Muscle layer of duodenum (tissue), 2 donors: ENCODE measurements at regions not wholly inside any gene's neighbourhood (a gene's known extent, or its start where the extent isn't known, plus 50 kb on each side); places are given as distances from the start of the nearest gene placed in this dataset.

Experiments
- H3K27ac ChIP-seq: one replicate; pipeline ENCODE4 v1.7.0; 2013; ENCODE audit warnings: mild to moderate bottlenecking, low read length
- H3K27me3 ChIP-seq: one replicate; pipeline ENCODE4 v1.7.0; 2013; ENCODE audit warnings: low read depth, mild to moderate bottlenecking, control low read depth, low read length
- H3K36me3 ChIP-seq, 2 donors: one replicate each; pipeline ENCODE4 v1.7.0; 2013; ENCODE audit warnings: low read length in 2 of 2, control low read depth in 1 of 2, mild to moderate bottlenecking in 1 of 2; ENCODE audit not compliant: insufficient read depth in 2 of 2, control insufficient read depth in 1 of 2
- H3K4me1 ChIP-seq, 2 donors: one replicate each; pipeline ENCODE4 v1.7.0; 2013; ENCODE audit warnings: low read length in 2 of 2, mild to moderate bottlenecking in 2 of 2, control low read depth in 1 of 2, moderate library complexity in 1 of 2; ENCODE audit not compliant: insufficient read depth in 2 of 2, control insufficient read depth in 1 of 2
- H3K4me3 ChIP-seq, 2 donors: one replicate each; pipeline ENCODE4 v1.7.0; 2013; ENCODE audit warnings: low read length in 2 of 2, low read depth in 1 of 2, mild to moderate bottlenecking in 1 of 2
- H3K9me3 ChIP-seq, 2 donors: one replicate each; pipeline ENCODE4 v1.7.0; 2013; ENCODE audit warnings: low read length in 2 of 2, control low read depth in 1 of 2, mild to moderate bottlenecking in 1 of 2; ENCODE audit not compliant: control insufficient read depth in 1 of 2
- donor health status: healthy.

GRCh38 chr1:208329300-208329699 lies 85.1 kb upstream of the PLXNA2 start:
- Histone ChIP-seq H3K27me3 (no peaks in the 10 kb centered on the region), H3K27ac (no peak overlapping the region), H3K4me3 (no peak overlapping the region), H3K4me1 (peaks cover 0 to 4% of the 10 kb centered on the region in 2 donors), H3K36me3 (no peaks in the 10 kb centered on the region), H3K9me3 (no peaks in the 10 kb centered on the region)

- Histone ChIP-seq H3K4me3 (no peak overlapping the region), H3K27me3 (no peaks in the 10 kb centered on the region), H3K36me3 (no peaks in the 10 kb centered on the region), H3K27ac (no peak overlapping the region), H3K4me1 (peaks cover 0 to 4% of the 10 kb centered on the region in 2 donors), H3K9me3 (no peaks in the 10 kb centered on the region)
Measured at GRCh38 chr1:208332036-208332773, 88.0 kb upstream of the PLXNA2 start.

GRCh38 chr1:208332774-208333126 lies 88.6 kb upstream of the PLXNA2 start:
- Histone ChIP-seq H3K27me3 (no peaks in the 10 kb centered on the region), H3K4me3 (no peak overlapping the region), H3K36me3 (no peaks in the 10 kb centered on the region), H3K9me3 (no peaks in the 10 kb centered on the region), H3K27ac (no peak overlapping the region), H3K4me1 (peaks cover 0 to 4% of the 10 kb centered on the region in 2 donors)

- H3K9me3 ChIP-seq: no peaks in the 10 kb centered on the region
- no peaks in the 10 kb centered on the region for H3K27me3 ChIP-seq
- H3K36me3 ChIP-seq: no peaks in the 10 kb centered on the region
- H3K4me3 ChIP-seq: no peak overlapping the region
- peaks cover 0 to 4% of the 10 kb centered on the region in 2 donors for H3K4me1 ChIP-seq
- H3K27ac ChIP-seq: no peak overlapping the region
Measured at GRCh38 chr1:208333676-208334075, 89.5 kb upstream of the PLXNA2 start.

GRCh38 chr1:208335371-208336136 lies 91.4 kb upstream of the PLXNA2 start:
- no peaks in the 10 kb centered on the region for H3K9me3 ChIP-seq
- H3K27ac ChIP-seq: no peak overlapping the region
- H3K4me1 ChIP-seq: peaks cover 0 to 4% of the 10 kb centered on the region in 2 donors
- H3K36me3 ChIP-seq: no peaks in the 10 kb centered on the region
- H3K27me3 ChIP-seq: no peaks in the 10 kb centered on the region
- no peak overlapping the region for H3K4me3 ChIP-seq

GRCh38 chr1:208336137-208336518 lies 91.9 kb upstream of the PLXNA2 start:
- H3K36me3 ChIP-seq: no peaks in the 10 kb centered on the region
- no peak overlapping the region for H3K27ac ChIP-seq
- peaks cover 0 to 4% of the 10 kb centered on the region in 2 donors for H3K4me1 ChIP-seq
- no peaks in the 10 kb centered on the region for H3K27me3 ChIP-seq
- no peak overlapping the region for H3K4me3 ChIP-seq
- H3K9me3 ChIP-seq: no peaks in the 10 kb centered on the region

- no peaks in the 10 kb centered on the region for H3K9me3 ChIP-seq
- H3K27ac ChIP-seq: no peak overlapping the region
- no peaks in the 10 kb centered on the region for H3K27me3 ChIP-seq
- H3K36me3 ChIP-seq: no peaks in the 10 kb centered on the region
- no peak overlapping the region for H3K4me3 ChIP-seq
- no peaks in the 10 kb centered on the region for H3K4me1 ChIP-seq
Measured at GRCh38 chr1:208339911-208340310, 95.7 kb upstream of the PLXNA2 start.

GRCh38 chr1:208343226-208343625 lies 99.0 kb upstream of the PLXNA2 start:
- Histone ChIP-seq H3K27ac (no peak overlapping the region), H3K27me3 (no peaks in the 10 kb centered on the region), H3K4me3 (no peak overlapping the region), H3K4me1 (no peaks in the 10 kb centered on the region), H3K36me3 (no peaks in the 10 kb centered on the region), H3K9me3 (no peaks in the 10 kb centered on the region)

- Histone ChIP-seq H3K27me3 (no peaks in the 10 kb centered on the region), H3K4me3 (no peak overlapping the region)
Measured at GRCh38 chr1:208344202-208344857, 100.1 kb upstream of the PLXNA2 start.

GRCh38 chr1:208347191-208347590 lies 103.0 kb upstream of the PLXNA2 start:
- no peaks in the 10 kb centered on the region for H3K36me3 ChIP-seq
- no peaks in the 10 kb centered on the region for H3K27me3 ChIP-seq
- H3K4me3 ChIP-seq: no peak overlapping the region
- H3K27ac ChIP-seq: no peak overlapping the region
- no peaks in the 10 kb centered on the region for H3K4me1 ChIP-seq
- no peaks in the 10 kb centered on the region for H3K9me3 ChIP-seq

More at GRCh38 chr1:208344202-208344857, 100.1 kb upstream of the PLXNA2 start:
- no peaks in the 10 kb centered on the region for H3K36me3 ChIP-seq
- no peaks in the 10 kb centered on the region for H3K9me3 ChIP-seq
- no peaks in the 10 kb centered on the region for H3K4me1 ChIP-seq
- H3K27ac ChIP-seq: no peak overlapping the region

GRCh38 chr1:208349694-208350330 lies 105.6 kb upstream of the PLXNA2 start:
- H3K9me3 ChIP-seq: no peaks in the 10 kb centered on the region
- H3K4me1 ChIP-seq: no peaks in the 10 kb centered on the region
- no peaks in the 10 kb centered on the region for H3K27me3 ChIP-seq
- no peak overlapping the region for H3K4me3 ChIP-seq
- H3K27ac ChIP-seq: no peak overlapping the region
- H3K36me3 ChIP-seq: no peaks in the 10 kb centered on the region
